HG02943 (cell line): ENCODE measurements at regions not wholly inside any gene's neighbourhood (a gene's known extent, or its start where the extent isn't known, plus 50 kb on each side); places are given as distances from the start of the nearest gene placed in this dataset.
"Not testable (repeated sequence)": the region's sequence is repeated elsewhere in the genome, so short reads cannot be mapped to it uniquely, and the experiment has no call there.

Source experiments
- ATAC-seq: cut with Tn5 transposase; IDR thresholded peaks from one replicate; pipeline ENCODE4 v1.9.1; 2021; ENCODE audit warnings: mild to moderate bottlenecking, low read depth, moderate library complexity; ENCODE audit not compliant: unreplicated experiment

DNA sequence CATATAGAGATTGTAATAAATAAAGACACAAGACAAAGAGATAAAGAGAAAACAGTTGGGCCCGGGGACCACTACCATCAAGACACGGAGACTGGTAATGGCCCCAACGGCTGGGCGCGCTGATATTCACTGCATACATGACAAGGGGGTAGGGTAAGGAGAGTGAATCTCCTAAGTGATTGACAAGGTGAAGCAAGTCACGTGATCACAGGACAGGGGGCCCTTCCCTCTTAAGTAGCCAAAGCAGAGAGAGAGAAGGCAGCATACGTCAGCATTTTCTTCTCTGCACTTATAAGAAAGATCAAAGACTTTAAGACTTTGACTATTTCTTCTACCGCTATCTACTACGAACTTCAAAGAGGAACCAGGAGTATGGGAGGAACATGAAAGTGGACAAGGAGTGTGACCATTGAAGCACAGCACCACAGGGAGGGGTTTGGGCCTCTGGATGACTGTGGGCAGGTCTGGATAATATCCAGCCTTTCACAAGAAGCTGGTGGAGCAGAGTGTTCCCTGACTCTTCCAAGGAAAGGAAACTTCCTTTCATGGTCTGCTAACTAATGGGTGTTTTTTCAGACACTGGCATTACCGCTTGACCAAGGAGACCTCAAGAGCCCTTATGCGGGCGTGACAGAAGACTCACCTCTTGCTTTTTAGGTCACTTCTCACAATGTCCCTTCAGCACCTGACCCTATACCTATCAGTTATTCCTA, 75.6 kb downstream of the MRPL39 start:
- not testable (repeated sequence) for ATAC-seq

DNA sequence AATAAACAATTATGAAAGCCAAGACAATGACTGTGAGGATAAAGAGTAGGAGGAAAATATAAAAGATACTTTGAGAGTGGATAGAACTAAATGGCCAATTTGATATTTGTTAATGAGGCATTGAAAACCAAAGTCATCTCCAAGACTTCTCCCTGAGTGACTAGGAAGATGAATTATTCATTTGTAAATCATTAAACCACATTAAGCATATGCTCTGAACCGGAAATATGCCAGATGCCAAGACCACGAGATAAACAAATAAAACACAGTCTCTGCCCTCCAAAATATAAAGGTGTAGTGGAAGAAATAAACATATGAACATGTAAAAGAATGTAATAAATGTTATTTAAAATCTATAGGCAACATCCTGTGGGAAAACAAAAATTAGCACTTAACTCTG, 78.8 kb downstream of the MRPL39 start:
- no peak for ATAC-seq

DNA sequence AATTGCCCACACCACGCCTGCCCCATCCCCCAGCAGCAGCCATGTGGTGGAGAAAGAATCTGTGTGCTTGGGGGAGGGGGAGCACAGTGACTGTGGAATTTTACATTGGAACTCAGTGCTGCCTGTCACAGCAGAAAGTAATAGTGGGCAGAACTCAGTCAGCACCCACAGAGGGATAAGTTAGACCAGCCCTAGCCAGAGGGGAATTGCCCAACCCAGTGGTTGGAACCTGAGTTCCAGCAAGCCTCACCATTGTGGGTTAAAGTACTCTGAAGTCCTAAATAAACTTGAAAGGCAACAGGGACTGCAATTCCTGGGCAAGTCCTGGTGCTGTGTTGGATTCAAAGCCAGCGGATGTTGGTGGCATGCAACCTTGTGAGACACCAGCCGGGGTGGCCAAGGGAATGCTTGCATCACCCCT, 88.8 kb downstream of the MRPL39 start:
- no peak for ATAC-seq

DNA sequence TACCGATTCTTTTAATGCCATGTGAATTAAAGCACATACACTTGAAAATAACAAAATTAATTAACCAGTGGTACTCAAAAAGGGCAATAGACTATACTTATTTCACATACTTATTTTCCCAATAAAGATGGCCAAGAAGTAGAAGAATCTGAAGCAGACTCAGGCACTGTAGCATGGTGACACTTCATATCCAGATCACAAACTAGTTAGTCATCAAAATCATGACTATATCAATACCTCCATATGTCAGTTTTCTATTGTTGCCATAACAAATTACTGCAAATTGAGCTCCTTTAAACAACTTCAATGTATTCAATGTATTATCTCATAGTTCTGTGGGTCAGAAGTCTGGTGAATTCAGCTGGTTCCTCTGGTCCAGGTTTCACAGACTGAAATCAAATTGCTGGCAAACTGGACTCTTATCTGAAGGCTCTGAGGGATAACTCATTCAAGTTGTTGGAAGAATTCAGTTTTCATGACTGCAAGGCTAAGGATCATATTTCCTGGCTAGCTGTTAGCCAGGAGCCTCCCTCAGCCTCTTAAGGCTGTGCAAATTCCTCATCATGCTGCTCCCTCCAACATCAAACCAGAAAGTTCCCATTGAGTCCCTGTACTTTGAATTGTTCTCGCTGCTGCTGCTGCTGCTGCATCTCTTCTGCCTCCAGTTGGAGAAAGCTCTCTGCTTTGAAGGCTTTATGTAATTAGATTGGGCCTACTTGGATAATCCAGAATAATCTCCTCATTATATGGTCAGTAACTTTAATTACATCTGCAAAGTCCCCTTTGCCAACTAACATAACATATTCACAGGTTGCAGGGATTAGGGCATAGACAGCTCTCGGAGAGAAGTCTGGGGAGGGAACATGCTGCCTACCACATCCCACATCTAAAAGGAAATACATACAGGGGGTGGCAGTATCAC, 91.5 kb downstream of the MRPL39 start:
- ATAC-seq, result no peak

DNA sequence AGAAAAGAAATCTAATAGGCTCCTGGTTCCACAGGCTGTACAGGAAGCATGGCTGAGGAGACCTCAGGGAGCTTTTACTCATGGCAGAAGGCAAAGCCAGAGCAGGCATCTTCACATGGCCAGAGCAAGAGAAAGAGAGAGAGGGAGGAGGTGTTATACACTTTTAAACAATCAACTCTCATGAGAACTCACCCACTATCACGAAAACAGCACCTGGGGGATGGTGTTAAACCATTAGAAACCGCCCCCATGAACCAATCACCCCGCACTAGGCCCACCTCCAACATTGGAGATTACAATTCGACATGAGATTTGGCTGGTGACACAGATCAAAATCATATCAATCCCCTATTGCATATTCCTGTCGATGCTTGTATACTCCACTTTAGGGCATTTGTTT, 93.5 kb downstream of the MRPL39 start:
- no peak for ATAC-seq

DNA sequence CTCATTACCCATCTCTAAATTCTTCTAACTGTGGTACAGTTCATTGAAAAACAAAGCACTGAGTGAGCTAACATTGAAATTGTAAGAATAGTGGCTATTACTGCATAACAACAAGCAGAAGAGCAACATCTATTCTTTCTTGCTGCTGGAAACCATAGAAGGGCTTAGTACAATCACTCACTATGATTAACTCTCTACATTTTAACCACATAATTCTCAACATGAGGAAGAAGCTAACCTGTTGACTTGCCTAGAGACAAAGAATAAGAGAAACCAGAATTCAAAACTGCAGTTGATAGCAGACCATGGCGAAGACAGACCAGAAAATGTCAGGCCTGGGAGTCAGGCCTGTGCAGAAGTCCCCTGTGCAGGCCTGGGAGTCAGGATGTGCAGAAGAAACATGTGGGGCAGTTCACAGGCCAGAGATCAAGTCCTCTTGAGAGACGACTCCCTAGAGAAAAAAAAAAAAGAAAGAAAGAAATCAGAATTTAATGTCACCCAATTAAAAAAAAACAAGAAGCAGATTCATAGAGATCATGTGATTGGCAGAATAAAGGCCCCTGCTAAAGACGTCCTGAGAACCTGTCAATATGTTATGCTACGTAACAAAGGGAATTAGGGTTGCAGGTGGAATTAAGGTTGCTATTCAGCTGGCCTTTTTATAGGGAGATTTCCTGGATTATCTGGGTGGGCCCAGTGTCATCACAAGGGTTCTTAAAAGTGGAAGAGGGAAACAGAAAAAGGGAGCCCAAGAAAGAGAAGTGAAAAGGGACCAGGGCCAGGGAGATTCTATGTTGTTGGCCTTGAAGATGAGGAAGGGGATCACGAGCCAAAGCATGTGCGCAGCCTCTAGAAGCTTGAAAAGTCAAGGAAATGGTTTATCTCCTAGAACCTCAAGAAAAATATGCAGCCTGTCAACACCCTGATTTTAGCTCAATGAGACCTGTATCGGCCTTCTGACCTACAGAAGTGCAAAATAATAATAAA, 94.9 kb downstream of the MRPL39 start:
- ATAC-seq, result no peak

DNA sequence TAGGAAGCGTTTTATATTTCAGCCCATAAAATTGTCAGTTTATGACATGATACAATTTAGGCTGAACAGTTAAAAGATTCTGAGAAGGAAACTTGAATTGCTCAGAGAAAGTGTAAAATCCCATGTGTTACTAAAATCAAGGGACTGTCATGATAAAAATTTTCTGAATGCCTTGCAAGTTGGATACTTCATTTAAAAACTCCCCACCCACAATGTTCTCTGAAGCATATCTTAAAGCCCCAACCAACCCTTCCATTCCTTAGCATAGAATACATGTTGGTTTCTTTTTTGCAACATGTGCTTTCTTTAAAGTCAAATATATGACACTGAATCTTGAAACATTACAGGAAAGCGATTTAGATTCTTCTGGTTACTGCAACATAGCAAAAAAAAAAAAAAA, 97.4 kb downstream of the MRPL39 start:
- ATAC-seq, result no peak

DNA sequence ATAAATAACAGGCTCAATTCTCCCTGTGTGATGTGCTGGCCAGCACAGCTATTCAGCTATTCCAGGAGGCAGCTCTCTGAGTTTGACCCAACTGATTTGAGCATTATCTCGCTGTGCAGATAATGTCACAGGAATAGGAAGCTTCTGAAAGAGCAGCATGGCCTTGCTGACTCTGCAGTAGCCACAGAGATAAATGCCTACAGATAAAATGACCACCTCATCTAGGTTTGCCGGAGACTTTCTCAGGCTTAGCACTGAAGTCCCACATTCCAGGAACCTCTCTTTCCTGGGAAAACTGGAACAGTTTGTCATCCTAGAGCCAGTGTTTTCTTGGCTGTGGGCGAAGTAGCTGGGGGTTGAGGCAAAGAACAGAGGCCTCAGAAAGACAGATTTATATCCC, 98.9 kb downstream of the MRPL39 start:
- no peak for ATAC-seq

DNA sequence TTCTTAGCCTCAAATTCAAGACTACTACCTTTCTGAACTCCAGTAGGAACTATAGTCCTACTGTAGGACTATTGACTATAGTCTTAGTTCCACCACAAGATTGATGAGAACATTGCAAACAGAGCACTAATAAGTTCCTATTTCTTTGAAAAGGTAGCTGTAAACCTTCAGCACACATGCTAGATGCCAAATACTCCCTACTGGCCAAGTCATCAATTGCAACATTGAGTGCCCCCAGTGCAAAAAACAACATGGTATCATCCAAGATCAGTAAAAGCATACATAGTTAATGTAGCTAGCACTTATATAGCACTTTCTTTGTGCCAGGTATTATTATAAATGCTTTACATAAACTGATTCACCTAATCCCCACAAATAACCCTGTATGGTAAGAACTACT, 99.8 kb downstream of the MRPL39 start:
- ATAC-seq, result peak; percentile 35

DNA sequence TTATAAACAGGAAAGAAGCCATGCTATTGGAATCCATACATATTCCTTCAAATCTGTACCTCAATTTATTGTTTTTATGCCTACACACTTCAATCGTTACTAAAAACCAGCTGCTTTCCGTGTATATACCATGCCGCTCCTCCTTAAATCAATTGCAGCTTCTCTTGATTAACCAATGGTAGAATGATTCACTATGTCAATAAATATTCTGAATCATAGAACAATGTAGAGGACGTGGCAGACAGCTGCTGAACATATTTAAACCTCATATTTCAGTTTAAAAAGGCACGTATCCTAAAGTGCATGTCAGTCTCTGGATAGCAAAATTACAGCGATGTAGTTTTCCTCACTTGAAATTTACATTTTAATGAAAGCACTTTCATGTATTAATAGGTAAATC, 100.4 kb downstream of the MRPL39 start:
- ATAC-seq, result no peak

DNA sequence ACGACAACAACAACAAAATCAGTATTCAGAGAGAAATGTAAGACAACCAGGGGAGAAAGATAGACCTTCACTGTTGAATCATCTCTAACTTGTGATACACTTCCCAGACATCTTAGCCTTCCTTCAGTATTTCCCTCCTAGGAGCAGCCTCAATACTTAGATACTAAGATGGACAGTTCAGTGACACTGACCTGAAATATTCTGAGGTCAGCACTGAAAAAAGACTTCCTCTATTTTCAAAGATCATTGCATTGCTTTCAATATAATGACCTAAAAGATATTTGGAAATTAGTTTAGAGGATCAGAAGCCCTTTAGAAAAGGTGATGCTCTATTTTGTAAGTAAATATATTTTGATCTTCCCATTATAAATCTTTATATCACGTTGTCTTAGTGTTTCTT, 101.0 kb downstream of the MRPL39 start:
- no peak for ATAC-seq

DNA sequence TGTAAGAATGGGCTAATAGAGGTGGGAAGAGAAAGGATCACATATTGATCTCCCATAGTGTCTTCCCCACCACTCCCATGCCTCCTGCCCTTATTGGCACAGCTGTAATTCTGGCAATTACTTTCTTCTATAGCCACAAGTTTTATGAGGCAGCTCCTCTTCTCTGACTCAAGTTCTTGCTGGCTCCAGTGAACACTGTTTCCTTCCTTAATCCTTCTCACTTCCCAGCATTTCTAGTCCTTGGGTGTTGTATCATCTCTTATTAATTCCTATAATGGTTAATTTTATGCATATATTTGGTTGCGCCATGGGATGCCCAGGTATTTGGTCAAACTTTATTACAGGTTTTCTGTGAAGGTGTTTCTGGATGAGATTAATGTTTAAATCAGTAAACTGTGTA, 103.3 kb downstream of the MRPL39 start:
- ATAC-seq, result no peak

DNA sequence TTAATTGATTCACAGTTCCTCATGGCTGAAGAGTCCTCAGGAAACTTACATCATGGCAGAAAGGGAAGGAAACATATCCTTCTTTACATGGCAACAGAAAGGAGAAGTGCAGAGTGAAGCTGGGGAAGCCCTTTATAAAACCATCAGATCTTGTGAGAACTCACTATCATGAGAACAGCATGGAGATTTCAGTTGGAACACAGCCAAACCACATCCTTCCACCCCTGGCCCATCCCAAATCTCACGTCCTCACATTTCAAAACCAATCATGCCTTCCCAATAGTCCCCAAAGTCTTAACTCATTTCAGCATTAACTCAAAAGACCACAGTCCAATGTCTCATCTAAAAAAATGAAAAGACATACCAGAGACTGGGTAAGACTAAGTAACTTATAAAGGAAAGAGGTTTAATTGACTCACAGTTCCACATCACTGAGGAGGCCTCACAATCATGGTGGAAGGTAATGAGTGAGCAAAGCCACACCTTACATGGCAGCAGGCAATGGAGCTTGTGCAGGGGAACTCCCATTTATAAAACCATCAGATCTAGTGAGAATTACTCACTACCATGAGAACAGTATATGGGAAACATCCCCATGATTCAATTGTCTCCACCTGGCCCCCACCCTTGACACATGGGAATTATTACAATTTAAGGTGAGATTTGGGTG, 105.2 kb downstream of the MRPL39 start:
- ATAC-seq, result peak; percentile 53

DNA sequence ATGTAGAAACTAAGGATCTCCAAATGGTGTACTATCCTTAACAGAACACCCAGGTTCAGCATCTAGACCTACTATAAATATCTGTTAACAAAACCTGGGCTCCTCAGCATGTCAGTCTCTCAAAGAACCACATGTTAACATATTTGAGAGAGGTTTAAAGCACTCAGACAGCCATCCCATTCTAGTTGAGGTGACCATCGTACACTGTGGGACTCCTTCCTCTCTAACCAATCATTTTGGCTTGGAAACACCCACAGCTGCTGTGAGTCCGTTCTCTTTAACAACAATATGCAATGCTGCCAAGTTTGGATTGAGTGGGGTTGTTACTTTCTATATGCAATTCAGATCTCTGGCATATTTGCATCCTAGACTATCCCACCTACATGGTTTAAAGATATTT, 105.8 kb downstream of the MRPL39 start:
- no peak for ATAC-seq

DNA sequence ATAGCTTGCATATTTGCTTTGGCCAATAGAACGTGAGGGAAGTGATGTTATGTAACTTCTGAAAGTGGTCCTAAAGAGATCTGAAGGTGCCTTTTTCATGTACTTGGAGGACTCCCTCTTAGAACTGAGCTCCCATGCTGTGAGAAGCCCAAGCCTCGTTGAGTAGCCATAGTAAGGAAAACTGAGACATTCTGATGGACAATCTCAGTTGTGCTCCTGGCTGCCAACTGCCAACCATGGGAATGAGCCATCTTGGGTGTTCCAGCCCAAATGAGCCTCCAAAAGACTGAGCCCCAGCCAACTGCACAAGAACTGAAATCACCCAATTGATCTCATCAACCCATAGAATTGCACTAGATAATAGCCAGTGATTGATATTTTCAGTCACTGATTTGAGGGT, 106.7 kb downstream of the MRPL39 start:
- no peak for ATAC-seq

DNA sequence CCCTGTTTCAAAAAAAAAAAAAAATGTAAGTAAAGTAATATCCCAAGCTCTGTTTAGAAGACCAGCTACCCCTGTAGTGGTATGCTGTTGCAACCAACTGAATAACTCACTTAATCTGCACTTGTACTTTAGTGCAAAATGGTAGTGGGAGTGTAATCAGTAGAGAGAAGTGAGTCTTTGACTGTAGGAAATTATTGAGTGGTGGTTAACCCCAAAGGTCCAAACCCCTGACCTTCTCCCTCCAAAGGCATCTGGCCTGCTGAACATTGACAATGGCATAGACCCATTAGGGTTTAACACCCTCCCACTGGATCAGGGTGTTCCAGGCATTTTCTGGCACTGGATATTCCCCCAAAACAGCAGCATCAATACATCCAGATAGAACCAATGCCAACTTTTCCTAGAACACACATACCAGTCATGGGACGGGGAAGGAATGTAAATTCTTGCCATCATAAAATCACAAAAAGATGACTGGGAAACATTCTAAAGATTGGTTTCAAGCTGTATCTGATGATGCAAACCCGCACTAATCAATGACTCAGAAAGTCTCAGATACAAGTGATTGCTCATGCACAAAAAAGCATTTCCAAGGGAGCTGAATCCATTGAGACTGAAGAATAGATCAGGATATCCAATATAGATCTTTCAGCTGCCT, 110.3 kb downstream of the MRPL39 start:
- ATAC-seq, result no peak

DNA sequence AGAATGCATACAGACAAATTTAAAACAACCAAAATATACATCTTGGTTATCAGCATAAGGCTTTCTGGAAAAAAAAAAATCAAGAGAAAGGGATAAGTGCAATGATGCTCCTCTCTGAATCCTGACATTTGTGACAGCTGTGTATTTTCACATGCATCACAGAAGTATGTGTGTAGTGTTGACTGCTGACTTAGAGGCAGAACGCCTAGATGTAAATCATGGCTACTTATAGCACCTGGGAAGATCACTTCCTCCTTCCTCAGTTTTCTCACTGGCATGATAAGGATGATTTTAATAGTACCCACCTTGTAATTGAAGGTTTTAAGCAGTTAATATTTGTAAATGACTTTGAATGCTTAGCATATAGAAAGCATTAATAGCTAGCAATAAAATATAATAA, 112.5 kb downstream of the MRPL39 start:
- ATAC-seq, result no peak

DNA sequence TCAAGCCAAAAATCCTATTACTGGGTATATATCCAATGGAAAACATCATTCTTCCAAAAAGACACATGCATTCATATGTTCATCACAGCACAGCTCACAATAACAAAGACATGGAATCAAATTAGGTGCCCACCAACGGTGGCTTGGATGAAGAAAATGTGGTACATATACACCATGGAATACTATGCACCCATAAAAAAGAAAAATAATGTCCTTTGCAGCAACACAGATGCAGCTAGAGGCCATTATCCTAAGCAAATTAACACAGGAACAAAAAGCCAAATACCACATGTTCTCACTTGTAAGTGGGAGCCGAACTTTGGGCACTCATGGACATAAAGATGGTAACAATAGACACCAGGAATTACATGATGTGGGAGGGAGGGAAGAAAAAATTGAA, 113.6 kb downstream of the MRPL39 start:
- no peak for ATAC-seq

DNA sequence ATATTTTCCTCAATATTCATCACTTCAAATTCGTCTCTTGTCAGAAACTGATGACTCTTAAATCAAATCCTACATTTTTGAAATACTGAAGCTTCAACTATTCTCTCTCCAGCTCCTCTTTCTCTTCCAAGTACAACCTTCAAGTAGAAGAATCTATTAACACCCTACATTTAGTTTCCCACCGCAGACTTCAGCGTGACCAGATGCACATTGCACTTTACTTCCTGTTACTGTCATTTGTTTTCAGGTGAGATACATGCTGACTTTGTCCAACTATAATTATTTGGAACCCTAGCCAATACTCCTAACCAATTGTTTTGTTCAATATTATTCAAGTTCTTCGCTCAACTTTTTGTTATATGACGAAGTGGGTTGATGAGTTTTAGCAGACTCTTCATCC, 116.0 kb downstream of the MRPL39 start:
- no peak for ATAC-seq

DNA sequence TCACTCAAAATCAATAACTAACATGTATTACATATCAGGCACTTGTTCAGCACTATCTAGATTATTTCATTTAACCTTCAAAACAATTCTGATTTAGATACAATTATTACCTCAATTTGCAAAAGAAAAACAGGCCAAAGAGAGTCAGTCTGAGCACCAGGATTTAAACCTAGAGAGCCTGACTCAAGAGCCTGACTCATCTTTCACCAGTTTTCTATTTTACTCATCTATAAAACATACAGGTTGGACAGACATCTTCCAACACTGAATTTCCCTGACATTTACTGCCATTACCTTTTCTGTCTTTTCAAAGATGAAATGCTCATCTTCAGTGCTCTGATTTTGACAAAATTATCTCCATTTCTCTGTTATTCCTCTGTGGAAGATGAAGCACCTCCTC, 116.5 kb downstream of the MRPL39 start:
- ATAC-seq, result no peak
